ENCODE measurements at regions not wholly inside any gene's neighbourhood (a gene's known extent, or its start where the extent isn't known, plus 50 kb on each side); places are given as distances from the start of the nearest gene placed in this dataset.

- no peak for DNase-seq (ENCODE audit: low read depth, low spot score)
- no peak overlapping the region for H3K27ac ChIP-seq (ENCODE audit: control insufficient read depth, insufficient read depth, low read length)
- no peaks in the 10 kb centered on the region for H3K79me2 ChIP-seq (ENCODE audit: control insufficient read depth, insufficient read depth, low read length)
- H3K4me1 ChIP-seq (ENCODE audit: control insufficient read depth, extremely low read depth, insufficient read depth, low read length): no peaks in the 10 kb centered on the region
- dilution Hi-C loops (cut with MboI; ENCODE audit: extremely low pct_ligation_motif_present, low sequenced_read_pairs): no loop called here
- no peaks in the 10 kb centered on the region for H3K9me3 ChIP-seq (ENCODE audit: control insufficient read depth, low read depth, low read length)
- H2AFZ ChIP-seq (ENCODE audit: control insufficient read depth, low read length): no peak overlapping the region
- no peaks in the 10 kb centered on the region for H3K9me1 ChIP-seq (ENCODE audit: control insufficient read depth, extremely low read depth, insufficient read depth, low read length)
- H3K27me3 ChIP-seq (ENCODE audit: control insufficient read depth, extremely low read depth, insufficient read depth, low read length): no peaks in the 10 kb centered on the region
- TF ChIP-seq CTCF (optimal IDR thresholded peaks at IDR 0.05 in 1 of 3, IDR thresholded peaks at IDR 0.05 in 1 of 3, conservative IDR thresholded peaks at IDR 0.05 in 1 of 3; ENCODE audit: extremely low read depth in 1 of 3, insufficient read depth in 2 of 3, low read length in 3 of 3): no peak
- TF ChIP-seq EZH2 (IDR thresholded peaks at IDR 0.05; ENCODE audit: low read length): no peak
- H3K4me3 ChIP-seq (ENCODE audit: control insufficient read depth in 2 of 3, extremely low read depth in 1 of 3, insufficient read depth in 2 of 3, low read depth in 1 of 3, low read length in 3 of 3): no peak overlapping the region
- no peak overlapping the region for H3K9ac ChIP-seq (ENCODE audit: control insufficient read depth, extremely low read depth, insufficient read depth, low read length)
- H3K36me3 ChIP-seq (ENCODE audit: control insufficient read depth in 2 of 2, extremely low read depth in 1 of 2, insufficient read depth in 2 of 2, low read length in 2 of 2): no peaks in the 10 kb centered on the region
- H3K4me2 ChIP-seq (ENCODE audit: control insufficient read depth, extremely low read depth, insufficient read depth, low read depth, low read length): no peak overlapping the region
- FAIRE-seq: no peak
- H4K20me1 ChIP-seq (ENCODE audit: control insufficient read depth, extremely low read depth, insufficient read depth, low read length): no peaks in the 10 kb centered on the region
These were observed 150.4 kb upstream of the THRB start for GRCh38 chr3:24645047-24645446.

DNA sequence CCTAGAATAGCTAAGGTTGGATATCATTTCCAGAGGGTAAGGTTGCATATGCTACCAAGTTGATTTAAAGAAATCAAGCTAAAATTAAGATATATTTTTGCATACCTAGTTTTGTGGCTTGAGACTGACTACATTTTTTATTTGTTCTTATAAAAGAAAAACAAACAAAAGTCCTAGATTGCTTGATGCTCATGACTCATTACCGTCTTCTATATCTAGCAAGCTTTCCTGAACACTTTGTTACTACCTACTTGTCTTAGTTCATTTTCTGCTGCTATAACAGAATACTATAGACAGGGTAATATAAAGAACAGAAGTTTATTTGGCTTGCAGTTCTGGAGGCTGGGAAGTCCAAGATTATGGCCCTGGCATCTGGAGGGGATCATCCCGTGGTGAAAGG, 152.1 kb upstream of the THRB start:
- dilution Hi-C loops (cut with MboI; ENCODE audit: extremely low pct_ligation_motif_present, low sequenced_read_pairs): no loop called here
- DNase-seq (ENCODE audit: low read depth, low spot score): no peak
- Histone ChIP-seq H3K27me3 (ENCODE audit: control insufficient read depth, extremely low read depth, insufficient read depth, low read length) (no peaks in the 10 kb centered on the region), H3K4me1 (ENCODE audit: control insufficient read depth, extremely low read depth, insufficient read depth, low read length) (no peaks in the 10 kb centered on the region), H3K27ac (ENCODE audit: control insufficient read depth, insufficient read depth, low read length) (no peak overlapping the region), H3K9me1 (ENCODE audit: control insufficient read depth, extremely low read depth, insufficient read depth, low read length) (no peaks in the 10 kb centered on the region), H3K4me2 (ENCODE audit: control insufficient read depth, extremely low read depth, insufficient read depth, low read depth, low read length) (no peak overlapping the region), H3K36me3 (ENCODE audit: control insufficient read depth in 2 of 2, extremely low read depth in 1 of 2, insufficient read depth in 2 of 2, low read length in 2 of 2) (no peaks in the 10 kb centered on the region), H4K20me1 (ENCODE audit: control insufficient read depth, extremely low read depth, insufficient read depth, low read length) (no peaks in the 10 kb centered on the region), H2AFZ (ENCODE audit: control insufficient read depth, low read length) (no peak overlapping the region), H3K9me3 (ENCODE audit: control insufficient read depth, low read depth, low read length) (no peaks in the 10 kb centered on the region), H3K9ac (ENCODE audit: control insufficient read depth, extremely low read depth, insufficient read depth, low read length) (no peak overlapping the region), H3K4me3 (ENCODE audit: control insufficient read depth in 2 of 3, extremely low read depth in 1 of 3, insufficient read depth in 2 of 3, low read depth in 1 of 3, low read length in 3 of 3) (no peak overlapping the region), H3K79me2 (ENCODE audit: control insufficient read depth, insufficient read depth, low read length) (no peaks in the 10 kb centered on the region)
- FAIRE-seq: no peak
- TF ChIP-seq EZH2 (IDR thresholded peaks at IDR 0.05; ENCODE audit: low read length): no peak
- TF ChIP-seq CTCF (optimal IDR thresholded peaks at IDR 0.05 in 1 of 3, IDR thresholded peaks at IDR 0.05 in 1 of 3, conservative IDR thresholded peaks at IDR 0.05 in 1 of 3; ENCODE audit: extremely low read depth in 1 of 3, insufficient read depth in 2 of 3, low read length in 3 of 3): no peak
